Nephron progenitor cell (in vitro differentiated cells): ENCODE measurements at regions not wholly inside any gene's neighbourhood (a gene's known extent, or its start where the extent isn't known, plus 50 kb on each side); places are given as distances from the start of the nearest gene placed in this dataset.

Source experiments
- DNase-seq: peaks from one replicate; pipeline ENCODE4 v3.0.0; 2021
- H3K27ac Mint-ChIP-seq: 2 replicates; pipeline ENCODE4 v1.8.0; 2021; ENCODE audit warnings: mild to moderate bottlenecking, moderate library complexity, mixed read lengths
- H3K27me3 Mint-ChIP-seq: 2 replicates; pipeline ENCODE4 v1.8.0; 2021; ENCODE audit warnings: mild to moderate bottlenecking, low read depth, mixed read lengths; ENCODE audit not compliant: poor library complexity
- H3K36me3 Mint-ChIP-seq: 2 replicates; pipeline ENCODE4 v1.8.0; 2021; ENCODE audit warnings: low read depth, mixed read lengths
- H3K4me1 Mint-ChIP-seq: 2 replicates; pipeline ENCODE4 v1.8.0; 2021; ENCODE audit warnings: mixed read lengths
- H3K4me3 Mint-ChIP-seq: 2 replicates; pipeline ENCODE4 v1.8.0; 2021; ENCODE audit warnings: mild to moderate bottlenecking, moderate library complexity, mixed read lengths
- H3K9me3 Mint-ChIP-seq: 2 replicates; pipeline ENCODE4 v1.8.0; 2021; ENCODE audit warnings: mild to moderate bottlenecking, moderate library complexity, mixed read lengths
- CTCF ChIP-seq: fragments of 200-600 bp; sonication (generic); IDR thresholded peaks from 2 replicates; pipeline ENCODE4 v1.5.0; 2021; ENCODE audit warnings: antibody characterized with exemption

- TF ChIP-seq CTCF, result no peak
- H3K27ac Mint-ChIP-seq, result peak overlapping the region; percentile 96
Measured at GRCh38 chr7:46534664-46535588, 613.9 kb upstream of the IGFBP3 start.

GRCh38 chr7:46533946-46534345 is 612.9 kb upstream of the IGFBP3 start:
- H3K4me3 Mint-ChIP-seq, result no peak overlapping the region
- no peak for TF ChIP-seq CTCF
- peaks cover 19% of the 10 kb centered on the region for H3K36me3 Mint-ChIP-seq
- peaks cover 30% of the 10 kb centered on the region for H3K4me1 Mint-ChIP-seq
- H3K9me3 Mint-ChIP-seq, result peaks cover 55% of the 10 kb centered on the region
- no peak overlapping the region for H3K27ac Mint-ChIP-seq
- no peaks in the 10 kb centered on the region for H3K27me3 Mint-ChIP-seq
- no peak for DNase-seq

More at GRCh38 chr7:46534664-46535588, 613.9 kb upstream of the IGFBP3 start:
- H3K27me3 Mint-ChIP-seq, result no peaks in the 10 kb centered on the region
- peaks cover 17% of the 10 kb centered on the region for H3K36me3 Mint-ChIP-seq
- peaks cover 47% of the 10 kb centered on the region for H3K9me3 Mint-ChIP-seq
- no peak overlapping the region for H3K4me3 Mint-ChIP-seq
- H3K4me1 Mint-ChIP-seq, result peaks cover 30% of the 10 kb centered on the region
- peak; percentile 23 for DNase-seq

- TF ChIP-seq CTCF, result no peak
- peaks cover 68% of the 10 kb centered on the region for H3K9me3 Mint-ChIP-seq
- H3K4me1 Mint-ChIP-seq, result peaks cover 30% of the 10 kb centered on the region
- H3K4me3 Mint-ChIP-seq, result no peak overlapping the region
- no peak for DNase-seq
- H3K27me3 Mint-ChIP-seq, result no peaks in the 10 kb centered on the region
- H3K36me3 Mint-ChIP-seq, result peaks cover 29% of the 10 kb centered on the region
- no peak overlapping the region for H3K27ac Mint-ChIP-seq
Measured at GRCh38 chr7:46532571-46532970, 611.5 kb upstream of the IGFBP3 start.

- Mint-ChIP-seq H3K36me3 (peaks cover 22% of the 10 kb centered on the region), H3K27me3 (no peaks in the 10 kb centered on the region), H3K4me3 (no peak overlapping the region), H3K4me1 (peaks cover 20% of the 10 kb centered on the region), H3K9me3 (peaks cover 59% of the 10 kb centered on the region), H3K27ac (no peak overlapping the region)
- no peak for TF ChIP-seq CTCF
- no peak for DNase-seq
Measured at GRCh38 chr7:46530081-46530750, 609.1 kb upstream of the IGFBP3 start.

GRCh38 chr7:46527360-46527759 is 606.3 kb upstream of the IGFBP3 start:
- TF ChIP-seq CTCF, result no peak
- Mint-ChIP-seq H3K27ac (no peak overlapping the region), H3K27me3 (no peaks in the 10 kb centered on the region), H3K9me3 (peaks cover 53% of the 10 kb centered on the region), H3K4me3 (no peak overlapping the region), H3K36me3 (peaks cover 22% of the 10 kb centered on the region), H3K4me1 (peaks cover 17% of the 10 kb centered on the region)
- no peak for DNase-seq
